Stimulated activated CD8-positive, alpha-beta memory T cell treated with anti-CD3 and anti-CD28 coated beads, Interleukin-4, amount 100 ng/mL, for 4 hours (primary cell): ENCODE measurements at regions not wholly inside any gene's neighbourhood (a gene's known extent, or its start where the extent isn't known, plus 50 kb on each side); places are given as distances from the start of the nearest gene placed in this dataset.

Experiments used
- DNase-seq, 2 donors: peaks; one replicate each; pipeline ENCODE4 v3.0.0-alpha.2; 2020; ENCODE audit warnings: low read depth in 2 of 2, low spot score in 1 of 2

DNA sequence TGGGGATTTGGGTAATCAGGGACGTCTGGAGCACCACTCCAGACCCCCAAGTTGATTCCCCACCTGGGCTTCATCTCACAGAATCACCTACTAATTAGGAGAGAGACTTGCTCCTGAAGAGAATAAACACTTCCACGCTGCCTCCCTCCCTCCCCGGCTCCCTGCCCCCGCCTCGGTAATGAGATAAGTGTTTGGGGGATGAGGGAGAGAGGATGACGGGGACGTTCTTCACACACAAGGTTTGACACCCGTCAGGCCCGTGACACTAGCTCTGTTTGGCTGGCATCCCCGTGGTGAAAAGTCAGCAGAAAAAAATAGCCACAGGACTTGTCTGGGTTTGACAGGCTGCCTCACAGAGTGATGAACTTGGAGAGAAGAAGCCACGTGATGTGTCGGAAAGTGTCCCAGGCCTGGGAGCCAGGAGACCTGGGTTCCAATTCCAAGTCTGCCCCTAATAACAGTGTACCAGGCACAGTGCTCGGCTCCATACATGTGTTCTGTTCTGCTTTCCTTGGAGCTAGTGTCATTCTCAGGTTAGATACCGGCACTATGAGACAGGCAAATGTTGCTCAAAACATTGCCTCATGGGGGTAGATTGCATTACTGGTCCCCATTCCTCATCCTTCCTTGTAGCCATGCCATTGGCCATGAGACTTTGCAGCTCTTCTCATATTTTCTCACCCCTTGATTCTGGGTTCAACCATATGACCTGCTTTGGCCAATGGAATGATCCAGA is 578.0 kb downstream of the BCOR start:
- no peak for DNase-seq

DNA sequence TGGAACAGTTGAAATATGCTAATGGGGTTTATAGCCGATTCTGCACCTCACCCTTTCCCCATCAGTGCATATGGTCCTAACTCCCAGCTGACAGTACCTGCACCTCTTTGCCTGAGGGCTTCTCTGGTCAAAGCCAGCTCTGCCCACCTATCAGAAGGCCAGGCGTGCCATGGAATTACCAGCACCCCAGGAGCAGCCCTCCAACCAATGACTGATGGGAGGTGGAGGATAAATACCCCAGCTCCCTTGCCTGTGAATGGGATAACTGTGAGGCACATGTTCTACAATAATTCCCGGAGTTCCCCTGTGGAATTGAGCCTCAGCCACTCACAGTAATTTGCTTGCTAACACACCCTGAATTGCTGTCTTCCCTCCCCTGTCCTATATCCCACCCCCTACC is 572.0 kb downstream of the BCOR start:
- no peak for DNase-seq

DNA sequence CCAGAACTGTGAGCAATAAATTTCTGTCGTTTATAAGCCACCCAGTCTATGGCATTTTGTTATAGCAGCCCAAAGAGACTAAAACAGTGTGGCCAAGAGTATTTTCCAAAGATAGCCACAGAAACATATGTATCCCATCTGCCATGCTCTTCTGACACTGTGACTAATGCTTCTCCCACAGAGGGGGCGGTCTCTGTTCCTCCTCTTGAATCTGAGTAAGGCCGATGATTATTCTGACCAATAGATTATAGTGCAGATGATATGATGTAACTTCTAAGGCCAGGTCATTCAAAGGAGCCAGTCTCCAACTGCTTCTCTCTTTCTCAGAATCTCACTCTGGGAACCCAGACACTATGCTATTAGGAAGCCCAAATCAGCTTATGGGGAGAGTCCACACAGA is 570.7 kb downstream of the BCOR start:
- no peak for DNase-seq

DNA sequence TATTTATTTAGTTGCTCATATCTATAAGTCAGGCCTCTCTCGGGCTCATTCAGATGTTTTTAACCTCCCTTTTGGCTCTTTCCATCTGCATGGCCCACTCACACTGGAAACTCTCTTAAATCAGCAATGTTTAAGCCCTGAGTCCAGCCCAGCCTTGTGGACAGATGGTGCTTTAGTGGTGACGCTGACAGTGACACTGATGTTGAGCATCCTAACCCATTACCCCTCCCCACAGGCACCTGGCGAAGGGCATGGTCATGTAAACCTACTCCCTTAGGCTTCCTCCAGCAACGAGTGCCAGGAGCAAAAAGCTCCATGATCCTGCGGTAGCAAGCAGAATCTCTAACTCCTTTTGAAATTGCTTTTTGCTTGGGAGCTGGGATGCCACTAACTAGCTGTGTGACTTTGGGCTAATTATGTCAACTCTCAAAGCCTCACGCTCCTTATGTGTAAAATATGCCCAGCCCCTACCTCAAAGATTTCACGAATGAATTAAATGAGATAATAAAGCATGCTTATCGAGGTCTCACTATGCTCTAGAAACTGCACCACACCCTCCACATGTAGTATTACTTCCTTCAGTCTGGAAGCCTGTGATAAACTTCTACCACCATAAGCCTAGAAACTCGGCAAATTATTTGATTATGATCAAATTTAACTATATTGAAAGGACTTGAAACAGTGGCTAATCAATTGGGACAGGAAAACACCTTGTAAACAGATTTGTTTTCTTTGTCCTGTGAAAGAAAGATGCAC is 569.4 kb downstream of the BCOR start:
- no peak for DNase-seq

DNA sequence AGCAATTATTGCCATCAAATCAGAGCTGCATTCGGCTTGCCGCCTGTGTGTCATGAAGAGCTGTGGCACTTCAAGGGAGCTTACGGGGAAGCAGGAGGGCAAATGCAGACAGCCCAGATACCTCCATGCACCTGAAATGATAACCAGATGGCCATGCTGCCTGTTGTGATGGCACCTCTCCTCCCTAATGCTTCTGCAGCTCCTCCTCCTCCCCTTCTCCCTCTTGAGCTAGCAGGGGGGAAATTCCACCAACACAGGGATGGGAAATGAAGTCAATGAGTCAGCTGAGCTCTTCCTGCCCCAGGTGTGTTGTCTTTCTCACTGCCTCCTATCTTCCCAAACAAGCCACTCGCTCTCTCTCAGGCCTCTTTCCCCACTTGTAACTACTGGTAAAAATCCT is 565.0 kb downstream of the BCOR start:
- DNase-seq = no peak

DNA sequence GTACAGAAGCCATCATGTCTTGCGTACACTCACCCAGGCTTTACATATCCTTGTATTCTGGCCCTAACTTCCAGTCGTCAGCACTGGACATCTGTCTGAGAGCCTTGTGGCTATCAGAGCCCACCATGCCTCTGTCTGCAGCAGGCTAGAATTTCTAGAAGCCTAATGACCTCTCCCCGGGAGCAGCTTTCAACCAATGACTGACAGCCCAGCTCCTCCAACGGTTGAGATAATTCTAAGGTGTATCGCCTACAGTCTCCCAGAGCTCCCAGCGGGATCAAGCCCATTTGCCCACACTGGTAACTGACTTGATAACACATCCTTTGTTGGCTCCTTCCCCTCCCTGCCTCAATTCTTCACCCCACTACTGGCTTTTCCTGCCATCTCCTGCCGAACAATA is 562.8 kb downstream of the BCOR start:
- DNase-seq = no peak

DNA sequence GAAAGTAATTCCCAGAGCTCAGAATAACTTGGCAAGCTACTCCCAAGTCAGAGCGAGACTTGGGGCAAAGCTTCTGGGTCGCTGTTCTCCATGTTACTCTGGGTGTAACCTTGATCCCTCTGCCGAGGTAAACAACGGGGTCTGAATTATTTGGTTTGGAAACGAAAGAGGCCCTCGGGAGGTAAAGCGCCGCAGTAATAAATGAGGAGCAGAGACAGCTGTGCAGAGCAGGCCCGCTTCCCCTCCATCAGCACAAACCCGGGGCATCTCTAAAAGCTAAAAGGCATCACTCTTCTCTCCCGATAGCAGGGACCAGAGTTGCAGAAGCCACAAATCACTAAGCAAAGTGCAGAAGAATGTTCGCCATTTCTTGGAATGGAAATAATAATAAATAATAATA is 561.5 kb downstream of the BCOR start:
- DNase-seq = no peak

DNA sequence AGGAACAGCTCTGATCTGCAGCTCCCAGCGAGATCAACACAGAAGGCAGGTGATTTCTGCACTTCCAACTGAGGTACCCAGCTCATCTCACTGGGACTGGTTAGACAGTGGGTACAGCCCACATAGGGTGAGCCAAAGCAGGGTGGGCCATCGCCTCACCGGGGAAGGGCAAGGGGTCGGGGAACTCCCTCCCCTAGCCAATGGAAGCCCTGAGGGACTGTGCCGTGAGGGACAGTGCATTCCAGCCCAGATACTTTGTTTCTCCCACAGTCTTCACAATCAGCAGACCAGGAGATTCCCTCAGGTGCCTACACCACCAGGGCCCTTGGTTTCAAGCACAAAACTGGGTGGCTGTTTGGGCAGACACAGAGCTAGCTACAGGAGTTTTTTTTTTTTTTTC is 555.9 kb downstream of the BCOR start:
- DNase-seq = no peak

DNA sequence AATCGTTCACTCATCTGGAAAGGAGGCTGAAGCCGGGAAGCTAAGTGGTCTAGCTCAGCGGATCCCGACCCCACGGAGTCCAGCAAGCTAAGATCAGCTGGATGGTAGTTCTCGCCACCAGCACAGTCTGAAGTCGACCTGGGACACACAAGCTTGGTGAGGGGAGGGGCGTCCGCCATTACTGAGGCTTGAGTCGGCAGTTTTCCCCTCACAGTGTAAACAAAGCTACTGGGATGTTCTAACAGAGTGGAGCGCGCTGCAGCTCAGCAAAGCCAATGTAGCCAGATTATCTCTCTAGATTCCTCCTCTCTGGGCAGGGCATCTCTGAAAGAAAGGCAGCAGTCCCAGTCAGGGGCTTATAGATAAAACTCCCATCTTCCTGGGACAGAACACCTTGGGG is 555.4 kb downstream of the BCOR start:
- DNase-seq = no peak

DNA sequence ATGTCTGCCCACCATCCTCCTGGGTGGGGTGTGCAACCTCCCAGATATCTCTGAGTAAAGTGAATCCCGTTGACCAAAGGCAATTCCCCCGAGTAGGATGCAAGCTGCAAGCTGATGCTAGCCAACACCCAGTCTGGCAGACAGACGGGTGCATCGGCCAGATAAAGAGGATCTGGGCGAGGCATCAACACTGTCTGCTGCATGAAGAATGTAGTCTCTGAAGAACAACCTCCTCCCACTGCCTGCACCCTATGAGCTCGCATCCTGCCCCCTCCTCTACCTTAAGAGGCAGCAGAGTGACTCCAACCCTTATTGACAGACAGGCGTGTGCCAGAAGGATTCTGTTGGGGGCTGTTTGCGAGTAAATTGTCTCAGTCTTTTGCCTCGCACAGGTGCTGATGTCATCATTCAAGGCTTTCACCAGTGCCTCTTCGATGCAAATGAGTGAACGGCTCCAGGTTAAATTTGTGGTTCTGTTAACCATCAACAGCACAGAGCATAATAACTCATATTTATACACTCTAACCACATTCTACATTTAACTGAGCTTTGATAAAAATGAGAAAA is 546.9 kb downstream of the BCOR start:
- DNase-seq = no peak

DNA sequence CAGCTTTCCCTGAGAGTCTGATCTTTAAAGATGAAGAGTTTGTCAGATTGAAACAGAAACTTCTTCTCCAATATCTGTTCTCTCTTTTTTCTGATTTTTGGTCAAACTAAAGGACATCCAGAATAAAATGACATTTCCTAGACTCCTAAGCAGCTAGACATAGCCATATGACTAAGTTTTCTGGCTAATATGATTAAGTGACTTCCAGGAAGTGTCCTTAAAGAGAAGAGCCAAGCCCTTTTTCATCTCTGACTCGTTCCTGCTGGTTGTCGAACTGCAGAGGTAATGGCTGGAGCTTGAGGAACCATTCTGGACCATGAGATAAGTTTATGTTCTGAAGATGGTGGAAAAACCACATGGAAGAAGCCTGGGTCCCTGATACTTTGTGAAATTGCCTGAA is 546.0 kb downstream of the BCOR start:
- DNase-seq = no peak

DNA sequence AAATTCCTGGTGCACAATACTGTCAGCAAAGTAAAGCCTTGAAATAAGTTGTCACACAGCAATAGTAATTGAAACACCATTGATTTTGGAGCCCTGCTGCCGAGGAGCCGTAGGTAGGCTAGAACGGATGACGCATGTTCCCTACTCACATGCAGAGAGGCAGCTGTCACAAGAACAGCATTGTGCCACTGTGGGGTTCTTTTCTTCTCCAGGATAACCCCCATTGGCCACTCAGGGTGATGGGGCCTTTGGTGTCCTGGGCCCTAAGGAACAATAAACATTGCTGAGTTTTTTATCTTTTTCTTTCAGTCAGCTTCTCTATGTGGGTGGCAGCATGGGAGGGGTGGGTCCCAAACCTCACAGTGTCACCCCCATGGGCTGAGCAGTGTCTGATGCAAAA is 542.3 kb downstream of the BCOR start:
- no peak for DNase-seq

DNA sequence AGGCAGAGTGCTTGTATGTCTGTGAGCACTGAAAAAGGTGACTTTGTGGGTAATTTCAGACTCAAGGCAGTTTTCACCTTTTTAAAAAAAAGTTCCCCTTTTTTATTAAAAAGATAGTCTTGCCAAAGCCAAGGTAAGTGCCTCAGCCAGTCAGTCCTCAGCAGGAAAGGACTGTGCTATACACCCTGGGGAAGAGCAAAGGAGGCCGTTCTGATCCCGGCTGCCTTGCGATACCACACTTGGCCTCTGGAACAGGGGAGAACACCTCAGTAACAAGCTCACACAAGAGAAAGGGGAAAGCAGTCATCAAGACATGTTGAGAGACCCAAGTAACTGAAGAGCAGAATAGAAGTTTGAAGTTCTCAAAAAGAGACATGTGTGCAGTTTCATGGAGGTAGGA is 541.7 kb downstream of the BCOR start:
- no peak for DNase-seq

DNA sequence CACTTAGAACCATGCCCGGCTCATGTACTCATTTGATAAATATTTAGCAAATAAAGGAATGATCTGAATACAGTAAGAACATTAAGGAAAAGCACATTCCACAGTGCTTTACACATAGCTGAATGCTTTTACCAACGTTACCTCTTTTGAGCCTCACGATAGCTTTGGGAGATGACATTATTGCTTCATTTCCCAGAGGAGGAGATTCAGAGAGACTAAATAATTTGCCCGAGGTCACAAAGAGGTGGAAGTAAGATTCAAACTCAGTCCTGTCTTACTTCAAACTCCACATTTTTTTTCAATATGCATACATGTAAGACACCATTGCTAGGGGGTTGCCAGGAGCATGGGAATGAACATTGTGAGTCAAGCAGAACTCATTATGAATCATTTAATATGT is 538.5 kb downstream of the BCOR start:
- no peak for DNase-seq

DNA sequence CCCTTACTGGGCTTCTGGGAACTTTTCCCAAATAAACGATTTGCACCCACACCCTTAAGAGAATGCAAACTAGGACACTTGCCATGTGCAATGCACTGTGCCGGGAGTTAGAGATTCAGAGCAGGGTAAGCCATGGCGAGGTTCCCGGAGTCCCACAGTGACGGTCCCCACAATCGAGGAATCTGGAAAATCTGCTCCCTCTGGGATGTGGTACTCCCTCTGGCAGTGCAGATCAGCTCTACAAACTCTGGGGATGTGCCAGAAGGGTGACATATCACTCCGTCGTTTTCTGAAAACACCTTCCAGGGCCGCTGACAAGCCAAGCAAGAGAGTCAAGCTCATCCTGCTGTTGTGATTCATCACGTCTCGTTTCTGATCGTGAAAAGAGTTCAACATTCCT is 537.5 kb downstream of the BCOR start:
- DNase-seq = no peak

DNA sequence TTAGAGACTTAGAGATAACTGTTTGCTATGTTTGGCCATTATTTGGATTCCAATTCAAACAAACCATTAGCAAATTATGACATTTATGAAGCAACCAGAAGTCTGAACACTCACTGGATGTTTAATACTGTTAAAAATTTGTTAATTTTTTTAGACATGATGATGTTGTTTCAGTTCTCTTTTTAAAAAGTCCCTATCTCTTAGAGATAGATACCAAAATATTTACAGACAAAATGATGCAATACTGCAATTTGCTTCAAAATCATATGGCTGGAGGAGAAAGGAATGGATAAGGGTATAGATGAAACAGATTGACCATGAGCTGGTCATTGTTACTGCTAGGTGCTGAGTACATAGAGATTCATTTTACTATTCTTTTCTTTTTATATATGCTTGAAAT is 534.6 kb downstream of the BCOR start:
- no peak for DNase-seq

DNA sequence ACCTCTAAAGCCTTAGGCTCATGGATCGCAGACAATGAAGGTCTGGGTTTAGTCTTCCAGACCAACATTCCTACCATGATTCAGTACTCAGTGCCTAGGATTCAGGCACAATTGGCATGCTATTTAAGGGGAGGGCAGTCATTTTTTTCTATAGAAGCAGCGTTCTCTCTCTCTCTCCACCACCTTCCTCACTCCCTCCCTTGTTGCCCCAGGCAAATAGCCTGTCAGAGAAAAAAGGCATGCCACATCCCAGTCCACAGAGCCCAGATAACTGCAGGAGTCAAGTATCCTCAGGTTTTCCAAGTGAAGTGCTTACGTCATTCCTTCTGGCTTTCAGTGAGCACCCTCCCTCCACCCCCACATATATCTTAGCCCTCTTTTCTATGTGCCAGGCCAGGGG is 533.0 kb downstream of the BCOR start:
- DNase-seq = no peak

DNA sequence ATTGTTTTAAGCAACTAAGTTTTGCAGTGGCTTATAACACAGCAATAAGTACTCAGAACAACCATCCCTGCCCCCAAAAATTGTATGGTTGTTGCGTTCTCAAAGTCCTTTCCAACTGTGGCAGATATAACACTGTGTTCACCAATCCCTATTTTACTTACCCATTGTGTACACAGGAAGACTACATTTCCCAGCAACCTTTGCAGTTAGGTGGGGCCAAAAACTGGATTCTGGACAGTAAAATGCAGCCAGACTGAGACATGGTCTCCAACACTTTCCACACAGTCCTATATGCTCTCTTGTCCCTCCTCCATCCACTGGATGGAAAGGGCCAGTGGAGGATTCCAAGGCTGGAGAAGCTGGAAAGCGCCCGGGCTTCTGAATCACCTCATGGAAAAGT is 523.6 kb downstream of the BCOR start:
- DNase-seq = no peak

DNA sequence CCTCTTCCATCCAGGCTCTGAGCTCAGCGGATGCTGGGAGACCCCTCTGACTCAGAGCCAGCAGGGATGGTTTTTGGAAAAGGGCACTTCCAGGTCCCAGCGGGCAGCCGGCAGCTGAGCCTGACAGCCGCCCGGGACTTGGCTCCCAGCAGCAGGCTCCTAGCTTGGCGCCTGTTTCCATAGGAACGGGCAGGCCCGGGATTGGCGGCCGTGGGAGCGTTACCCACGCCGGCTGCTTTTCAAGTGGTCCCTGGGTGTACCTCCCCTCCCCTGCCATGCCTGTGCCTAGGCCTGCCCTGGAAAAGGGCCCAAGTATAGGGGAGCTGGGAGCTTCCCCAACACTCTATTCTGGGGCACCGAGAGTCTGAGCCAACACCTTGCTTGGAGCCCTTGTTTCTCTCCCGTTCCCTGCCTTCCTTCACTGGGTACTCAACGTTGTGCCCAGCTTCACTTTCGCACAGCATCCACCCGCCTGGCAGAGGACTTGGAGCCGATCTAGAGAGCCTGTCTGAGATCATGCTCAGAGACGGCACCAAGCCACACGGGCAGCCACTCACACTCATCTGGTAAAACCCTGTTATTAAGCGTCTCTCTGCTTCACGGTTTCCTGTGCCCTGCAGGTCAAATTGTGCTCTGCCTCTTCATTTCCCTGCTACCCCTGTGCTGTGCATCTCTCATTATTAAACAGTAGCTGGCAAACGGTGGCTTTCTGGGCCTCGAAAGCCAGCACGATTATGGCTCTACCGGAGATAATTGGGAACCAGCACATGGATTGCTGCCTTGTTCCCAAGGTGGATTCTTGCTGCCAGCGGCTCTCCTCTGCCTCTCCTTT is 521.5 kb downstream of the BCOR start:
- no peak for DNase-seq

DNA sequence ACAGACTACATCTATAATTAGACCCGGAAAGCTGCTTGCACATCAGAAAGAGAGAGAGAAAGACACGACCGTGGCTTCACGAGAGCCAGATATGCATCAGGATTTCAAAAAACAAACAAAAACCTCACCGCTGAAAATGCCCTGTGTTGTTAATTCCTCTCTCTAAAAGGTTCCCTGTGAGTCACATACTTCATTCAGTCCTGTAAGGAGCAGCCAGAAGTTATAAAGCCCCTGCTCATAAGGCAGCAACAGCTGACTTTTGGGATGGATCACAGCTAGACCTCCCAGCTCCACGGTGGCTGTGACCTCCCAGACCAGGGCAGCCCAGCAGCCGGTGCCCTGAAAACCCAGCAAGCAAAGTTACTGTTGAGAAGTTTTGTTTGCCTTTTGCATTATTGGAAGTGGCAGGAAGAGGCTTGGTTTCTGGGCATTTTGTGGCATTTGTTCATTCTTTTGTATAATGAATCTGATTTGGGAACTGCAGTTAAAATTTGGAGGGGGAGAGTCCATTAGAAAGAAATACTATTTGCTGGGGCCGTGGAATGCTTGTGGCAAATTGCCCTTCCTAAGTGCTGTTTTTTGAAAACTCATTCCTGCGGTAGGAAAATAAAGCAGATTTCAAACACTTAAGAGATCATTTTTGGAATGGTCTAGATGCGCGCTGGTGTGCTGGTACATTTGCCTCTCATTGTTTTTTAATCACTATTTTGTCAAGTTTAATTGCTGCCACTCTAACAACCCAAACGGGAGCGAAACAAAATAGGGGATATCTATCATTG is 520.4 kb downstream of the BCOR start:
- DNase-seq = no peak
